ENCODE measurements at regions not wholly inside any gene's neighbourhood (a gene's known extent, or its start where the extent isn't known, plus 50 kb on each side); places are given as distances from the start of the nearest gene placed in this dataset.

DNA sequence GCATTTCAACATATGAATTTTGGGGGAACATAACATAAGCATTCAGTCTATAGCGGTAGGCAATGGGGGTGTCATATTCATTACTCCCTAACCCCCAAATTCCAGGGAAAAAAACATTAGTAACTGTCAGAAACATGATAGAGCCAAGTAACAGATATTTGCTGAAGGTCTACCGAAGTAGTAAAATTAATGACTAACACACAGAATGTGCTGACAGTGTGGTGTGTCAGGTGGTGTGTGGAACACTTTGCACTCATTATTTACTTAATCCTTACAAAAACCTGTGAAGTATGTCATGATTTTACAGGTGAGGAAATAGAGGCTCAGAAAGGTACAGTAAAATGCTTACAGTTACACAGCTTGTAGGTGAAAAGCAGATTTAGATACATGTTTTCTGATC, 85.4 kb upstream of the RHOBTB1 start:
- TF ChIP-seq, protein P1, sequence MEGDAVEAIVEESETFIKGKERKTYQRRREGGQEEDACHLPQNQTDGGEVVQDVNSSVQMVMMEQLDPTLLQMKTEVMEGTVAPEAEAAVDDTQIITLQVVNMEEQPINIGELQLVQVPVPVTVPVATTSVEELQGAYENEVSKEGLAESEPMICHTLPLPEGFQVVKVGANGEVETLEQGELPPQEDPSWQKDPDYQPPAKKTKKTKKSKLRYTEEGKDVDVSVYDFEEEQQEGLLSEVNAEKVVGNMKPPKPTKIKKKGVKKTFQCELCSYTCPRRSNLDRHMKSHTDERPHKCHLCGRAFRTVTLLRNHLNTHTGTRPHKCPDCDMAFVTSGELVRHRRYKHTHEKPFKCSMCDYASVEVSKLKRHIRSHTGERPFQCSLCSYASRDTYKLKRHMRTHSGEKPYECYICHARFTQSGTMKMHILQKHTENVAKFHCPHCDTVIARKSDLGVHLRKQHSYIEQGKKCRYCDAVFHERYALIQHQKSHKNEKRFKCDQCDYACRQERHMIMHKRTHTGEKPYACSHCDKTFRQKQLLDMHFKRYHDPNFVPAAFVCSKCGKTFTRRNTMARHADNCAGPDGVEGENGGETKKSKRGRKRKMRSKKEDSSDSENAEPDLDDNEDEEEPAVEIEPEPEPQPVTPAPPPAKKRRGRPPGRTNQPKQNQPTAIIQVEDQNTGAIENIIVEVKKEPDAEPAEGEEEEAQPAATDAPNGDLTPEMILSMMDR (IDR thresholded peaks at IDR 0.05; ENCODE audit: extremely low read depth, missing control alignments) = no peak
- no peak for DNase-seq (ENCODE audit: low spot score)

DNA sequence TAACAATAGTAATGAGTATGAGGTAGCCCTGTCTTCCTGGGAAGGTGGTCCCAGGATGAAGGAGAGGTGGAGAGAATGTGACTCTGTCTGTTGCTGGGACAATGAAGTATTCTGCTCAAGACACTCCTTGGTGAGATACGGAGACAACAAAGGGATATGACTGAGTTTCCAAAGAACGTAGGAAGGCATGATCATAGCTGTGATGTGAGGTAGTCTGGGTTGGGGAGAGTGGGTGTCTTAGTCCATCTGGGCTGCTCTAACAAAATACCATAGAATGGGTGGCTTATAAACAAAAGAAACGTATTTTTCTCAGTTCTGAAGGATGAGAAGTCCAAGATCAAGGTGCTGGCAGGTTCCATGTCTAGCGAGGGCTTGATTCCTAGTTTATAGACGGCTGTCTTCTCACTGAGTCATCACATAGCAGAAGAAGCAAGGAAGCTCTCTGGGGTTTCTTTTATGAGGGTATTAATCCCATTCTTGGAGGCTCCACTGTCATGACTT, 84.9 kb upstream of the RHOBTB1 start:
- DNase-seq (ENCODE audit: low spot score) = no peak
- TF ChIP-seq, protein P1 (IDR thresholded peaks at IDR 0.05; ENCODE audit: extremely low read depth, missing control alignments) = no peak

DNA sequence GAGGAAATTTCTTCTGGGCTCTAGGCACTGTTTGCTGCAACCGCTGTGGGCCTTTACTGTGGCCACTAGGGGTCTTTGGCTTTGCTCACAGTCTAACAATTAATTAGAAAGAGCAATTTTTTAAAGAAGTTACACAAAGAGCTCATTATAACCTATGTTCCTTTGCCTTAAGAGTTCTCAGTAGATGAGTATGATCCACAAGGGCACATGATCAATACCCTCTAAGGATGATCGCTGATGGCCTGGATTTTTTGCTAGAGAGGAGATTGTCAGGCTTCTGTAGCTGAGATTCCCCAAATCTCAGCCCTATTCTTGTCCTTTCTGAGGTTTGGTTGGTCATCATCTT, 80.8 kb upstream of the RHOBTB1 start:
- TF ChIP-seq, protein P1 (IDR thresholded peaks at IDR 0.05; ENCODE audit: extremely low read depth, missing control alignments) = peak; percentile 28
- DNase-seq (ENCODE audit: low spot score) = no peak

DNA sequence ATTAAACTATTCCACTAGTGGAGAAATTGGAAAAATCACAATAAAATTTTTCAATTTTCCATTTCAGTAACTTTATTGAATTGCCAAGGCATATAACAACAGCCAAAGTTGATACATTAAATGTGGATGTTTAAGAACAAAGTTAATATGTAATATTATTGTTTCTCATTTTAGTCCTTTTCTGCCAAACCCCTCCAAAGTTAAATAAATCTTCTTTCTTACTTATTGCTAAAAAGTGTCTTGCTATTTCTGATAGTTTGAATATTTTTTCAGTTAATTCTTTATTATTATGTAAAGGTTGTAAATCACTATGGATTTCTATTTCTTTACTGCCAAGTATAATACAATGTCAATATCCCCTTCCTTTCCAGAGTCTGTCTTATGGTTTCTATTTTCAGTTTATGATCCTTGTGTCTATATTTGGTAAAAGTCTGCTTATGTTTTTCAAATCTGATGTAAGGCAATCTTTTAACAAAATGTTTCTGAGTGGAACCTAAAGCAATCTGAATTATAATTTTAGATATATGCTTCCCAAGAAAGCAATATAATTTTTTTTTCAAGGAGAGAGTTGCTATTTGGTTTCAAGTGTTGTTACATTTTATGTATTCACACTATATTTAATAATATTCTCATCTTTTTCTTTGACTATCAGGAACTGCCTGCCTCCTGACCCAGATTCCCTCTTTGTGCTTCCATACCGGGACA, 80.3 kb upstream of the RHOBTB1 start:
- DNase-seq (ENCODE audit: low spot score) = no peak
- TF ChIP-seq, protein P1 (IDR thresholded peaks at IDR 0.05; ENCODE audit: extremely low read depth, missing control alignments) = no peak

DNA sequence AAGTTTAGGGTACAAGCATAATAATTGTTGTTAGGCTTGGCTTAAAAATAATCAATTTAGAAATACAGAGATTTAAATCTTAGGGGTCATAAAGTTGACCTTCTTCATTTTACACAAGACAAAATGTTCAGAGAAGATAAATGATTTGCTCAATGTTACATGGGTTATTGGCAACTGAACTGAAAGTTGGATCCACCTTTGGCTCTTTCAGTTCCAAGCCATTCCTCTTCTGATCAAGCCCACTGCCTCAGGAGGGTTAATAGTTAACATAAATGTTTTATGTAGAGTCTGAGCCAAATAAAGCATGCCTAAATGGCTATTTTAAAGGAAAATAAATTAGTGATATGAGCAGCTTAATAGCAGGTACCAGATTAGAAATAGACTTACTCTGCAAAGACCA, 79.1 kb upstream of the RHOBTB1 start:
- TF ChIP-seq, protein P1 (IDR thresholded peaks at IDR 0.05; ENCODE audit: extremely low read depth, missing control alignments) = no peak
- no peak for DNase-seq (ENCODE audit: low spot score)

DNA sequence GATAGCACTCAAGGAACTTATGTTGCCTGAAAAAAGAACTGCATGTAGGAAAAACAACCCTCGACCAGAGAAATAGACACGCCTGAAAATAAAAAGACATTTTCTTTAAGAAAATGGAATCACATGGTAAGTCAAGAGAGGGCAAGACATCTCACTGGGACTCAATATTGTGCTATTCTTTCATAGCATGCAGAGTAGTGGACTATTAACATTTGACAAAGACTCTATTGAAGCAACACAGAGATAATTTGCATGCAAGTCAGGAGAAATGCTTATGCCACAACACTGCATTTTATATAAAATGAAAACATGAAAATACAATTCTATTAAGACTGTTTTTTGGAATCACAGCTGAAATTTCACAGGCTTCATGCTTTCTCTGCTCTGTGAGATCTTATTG, 77.9 kb upstream of the RHOBTB1 start:
- no peak for DNase-seq (ENCODE audit: low spot score)
- TF ChIP-seq, protein P1 (IDR thresholded peaks at IDR 0.05; ENCODE audit: extremely low read depth, missing control alignments) = no peak

DNA sequence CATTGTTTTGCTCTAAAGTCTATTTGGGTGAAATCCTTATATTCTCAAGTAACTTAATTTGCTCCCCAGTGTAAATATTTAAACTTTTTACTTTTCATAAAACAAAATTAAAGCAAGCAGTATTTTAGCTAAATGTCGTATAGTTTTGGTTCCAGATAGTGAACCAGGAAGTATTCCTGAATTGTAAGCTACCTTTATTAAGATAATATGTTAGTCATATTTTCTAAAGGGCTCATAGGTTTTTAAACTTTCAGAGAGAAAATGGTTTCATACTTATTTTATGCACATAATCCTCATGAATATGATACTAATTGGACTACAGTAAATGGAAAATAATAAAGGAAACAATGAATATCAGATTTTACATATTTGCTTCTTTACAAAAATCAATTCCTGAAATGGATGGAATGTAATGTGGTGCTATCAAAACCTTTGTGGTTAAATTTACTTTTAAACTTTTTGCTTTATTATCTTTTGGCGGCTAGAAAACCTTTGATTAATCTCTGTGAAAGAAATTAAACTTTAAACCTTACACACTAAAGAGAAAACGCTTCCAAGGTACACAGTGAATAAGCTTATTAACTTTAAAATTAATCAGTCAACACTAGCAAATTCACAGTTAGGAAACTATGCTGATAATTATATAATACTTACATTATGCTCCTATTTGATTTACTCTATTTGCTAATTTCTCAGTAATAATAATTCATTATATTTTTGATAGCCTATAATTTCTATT, 76.6 kb upstream of the RHOBTB1 start:
- TF ChIP-seq, protein P1 (IDR thresholded peaks at IDR 0.05; ENCODE audit: extremely low read depth, missing control alignments) = no peak

More for the DNA sequence above, 76.6 kb upstream of the RHOBTB1 start:
- DNase-seq (ENCODE audit: low spot score) = no peak
